K562 (cell line): ENCODE measurements at regions not wholly inside any gene's neighbourhood (a gene's known extent, or its start where the extent isn't known, plus 50 kb on each side); places are given as distances from the start of the nearest gene placed in this dataset.

ENCODE experiments used
- ATAC-seq: fragments of 200-7000 bp; cut with Tn5 transposase; 3 replicates; pipeline ENCODE4 v1.9.1; 2020; ENCODE audit warnings: moderate library complexity
- BruUV-seq: library from RNA; stranded (reverse); fragments of 400-500 nt; replicated peaks from 2 replicates; lab custom pipeline; 2021; lab: Mats Ljungman, UMichigan
- CTCF ChIA-PET: fragments of 300-600 bp; formaldehyde crosslinking; extraction: SDS; loops from one replicate; lab custom pipeline; 2021; ENCODE audit warnings: low intra/inter-chr PET ratio; lab: Yijun Ruan, JAX
- POLR2A ChIA-PET: fragments of 300-600, 350-650 bp; sonication (Branson Sonifier 250); formaldehyde crosslinking; extraction: SDS; loops from one replicate; lab custom pipeline; 2021; ENCODE audit warnings: antibody characterized with exemption, inconsistent platforms; lab: Yijun Ruan, JAX
- DNase-seq, 4 experiments: peaks; one replicate each; pipeline versions ENCODE4 v3.0.0 to v3.0.0-alpha.2; 2011 to 2018; ENCODE audit warnings: low spot score in 3 of 4, mixed read lengths in 3 of 4; ENCODE audit errors: extremely low read depth in 1 of 4
- FAIRE-seq: peaks from 2 replicates; lab custom pipeline; 2011; peaks lifted over from hg19 to GRCh38; lab: Jason Lieb, UNC
- H2AFZ ChIP-seq: 2 replicates; pipeline ENCODE4 v1.6.0; 2011; ENCODE audit warnings: low read depth, low read length, control low read depth, inconsistent platforms
- H3K27ac ChIP-seq: fragments of 200-600 bp; 3 replicates; pipeline ENCODE4 v1.8.0; 2011; ENCODE audit warnings: low read depth, mild to moderate bottlenecking, control low read depth, inconsistent platforms, low read length, moderate library complexity, mixed read lengths; ENCODE audit errors: extremely low read depth
- H3K27me3 ChIP-seq, 2 experiments: fragments of 300-600 bp in 1 of 2; 2 replicates in 1 of 2; 3 replicates in 1 of 2; pipeline versions ENCODE4 v1.6.0 to v1.8.0; 2011; ENCODE audit warnings: inconsistent platforms in 2 of 2, low read length in 2 of 2, mild to moderate bottlenecking in 1 of 2, mixed read lengths in 1 of 2, moderate library complexity in 1 of 2; ENCODE audit not compliant: control insufficient read depth in 2 of 2, insufficient read depth in 2 of 2
- H3K36me3 ChIP-seq: fragments of 300-600 bp; 3 replicates; pipeline ENCODE4 v1.8.0; 2011; ENCODE audit warnings: mild to moderate bottlenecking, low read length, inconsistent platforms; ENCODE audit not compliant: control insufficient read depth, insufficient read depth
- H3K4me1 ChIP-seq, 2 experiments: fragments of 200-600 bp in 1 of 2; replicated peaks in 1 of 2; 2 replicates in 1 of 2; 3 replicates in 1 of 2; pipeline versions ENCODE4 v1.5.1 to v1.8.0; 2011; ENCODE audit warnings: inconsistent platforms in 2 of 2, low read length in 2 of 2, mild to moderate bottlenecking in 1 of 2, mixed read lengths in 1 of 2, moderate library complexity in 1 of 2; ENCODE audit not compliant: control insufficient read depth in 2 of 2, insufficient read depth in 2 of 2
- H3K4me2 ChIP-seq: 2 replicates; pipeline ENCODE4 v1.6.1; 2011; ENCODE audit warnings: low read length, control low read depth, inconsistent platforms, mixed read lengths; ENCODE audit not compliant: insufficient read depth
- H3K4me3 ChIP-seq: fragments of 200-600 bp; sonication (generic), shearing (Covaris generic); 2 replicates; pipeline ENCODE4 v1.5.1; 2016; ENCODE audit warnings: control low read depth, inconsistent platforms
- H3K79me2 ChIP-seq: fragments of 200-600 bp; 3 replicates; pipeline ENCODE4 v1.8.0; 2011; ENCODE audit warnings: low read length, inconsistent platforms; ENCODE audit not compliant: control insufficient read depth, insufficient read depth
- H3K9ac ChIP-seq, 2 experiments: 2 replicates each; pipeline versions ENCODE4 v1.6.0 to v1.6.1; 2011; ENCODE audit warnings: low read depth in 2 of 2, low read length in 2 of 2, control low read depth in 1 of 2, inconsistent platforms in 1 of 2, mild to moderate bottlenecking in 1 of 2, mixed read lengths in 1 of 2; ENCODE audit not compliant: insufficient read depth in 1 of 2
- H3K9me1 ChIP-seq: one replicate; pipeline ENCODE4 v1.6.0; 2011; ENCODE audit warnings: inconsistent platforms, mild to moderate bottlenecking, low read length, moderate library complexity; ENCODE audit not compliant: control insufficient read depth, insufficient read depth
- H3K9me3 ChIP-seq: replicated peaks from 2 replicates; pipeline ENCODE4 v1.5.1; 2011; ENCODE audit warnings: low read depth, low read length, inconsistent platforms; ENCODE audit not compliant: control insufficient read depth, insufficient read depth
- H4K20me1 ChIP-seq: replicated peaks from 2 replicates; pipeline ENCODE4 v1.6.1; 2011; ENCODE audit warnings: low read length, inconsistent platforms, mixed read lengths; ENCODE audit not compliant: control insufficient read depth, insufficient read depth
- HDAC3 ChIP-seq: fragments of 450-650 bp; IDR thresholded peaks from 2 replicates; pipeline ENCODE4 v1.6.1; 2018; ENCODE audit warnings: borderline replicate concordance, mild to moderate bottlenecking, moderate library complexity; ENCODE audit not compliant: partially characterized antibody
- MAFF ChIP-seq: IDR thresholded peaks from 2 replicates; pipeline ENCODE4 v1.6.1; 2012; ENCODE audit warnings: low read length, improper control_type of control experiment
- MEF2D ChIP-seq: conservative IDR thresholded peaks from 2 replicates; pipeline ENCODE4 v1.6.1; 2016; ENCODE audit warnings: low read depth, missing genetic modification characterization, missing compliant biosample characterization
- NCOR1 ChIP-seq: fragments of 450-650 bp; IDR thresholded peaks from 2 replicates; pipeline ENCODE4 v1.6.1; 2016; ENCODE audit warnings: mild to moderate bottlenecking, moderate library complexity
- PTRF ChIP-seq: fragments of 450-650 bp; IDR thresholded peaks from 2 replicates; pipeline ENCODE4 v1.6.1; 2016; ENCODE audit warnings: mild to moderate bottlenecking, missing genetic modification characterization, missing compliant biosample characterization
- SIRT6 ChIP-seq: IDR thresholded peaks from one replicate; pipeline ENCODE4 v1.6.1; 2012; ENCODE audit warnings: low read depth, mild to moderate bottlenecking, control low read depth, inconsistent platforms, low read length, moderate library complexity
- SP1 ChIP-seq: sonication (generic); formaldehyde crosslinking; IDR thresholded peaks from 2 replicates; pipeline ENCODE4 v1.8.1; 2022; ENCODE audit warnings: mild to moderate bottlenecking, missing genetic modification reagents
- ZNF274 ChIP-seq: IDR thresholded peaks from 2 replicates; pipeline ENCODE4 v1.6.1; 2011; ENCODE audit warnings: low read depth, mild to moderate bottlenecking, low read length, moderate library complexity, borderline replicate concordance
- ZNF318 ChIP-seq, 2 experiments: fragments of 450-650 bp; IDR thresholded peaks; 2 replicates each; pipeline ENCODE4 v1.6.1; 2016; ENCODE audit warnings: mild to moderate bottlenecking in 2 of 2, borderline replicate concordance in 1 of 2, low read depth in 1 of 2, moderate library complexity in 1 of 2
- WGBS: fragments of 100-300 bp; shearing (Covaris generic); methylation state at CpG from one replicate; pipeline ENCODE4 v1.1.6; 2016; ENCODE audit warnings: low coverage, mixed read lengths; ENCODE audit not compliant: insufficient coverage; ENCODE audit errors: missing lambda C conversion rate; 5-methylcytosine and 5-hydroxymethylcytosine counted together
- in situ Hi-C: fragments of 300-500 bp; cut with MboI; formaldehyde crosslinking; loops from 4 replicates; pipeline ENCODE4 v1.15.0; 2018; ENCODE audit warnings: inconsistent platforms, mixed read lengths
- intact Hi-C: fragments of 100-400 bp; cut with micrococcal nuclease; formaldehyde crosslinking; loops from 2 replicates; pipeline ENCODE4 v1.14.2; 2022

- H4K20me1 ChIP-seq: no peaks in the 10 kb centered on the region
- H3K4me3 ChIP-seq: no peak overlapping the region
- CTCF ChIA-PET: no interaction called here
- no peaks in the 10 kb centered on the region for H3K79me2 ChIP-seq
- FAIRE-seq (no peak), ATAC-seq (no peak), DNase-seq (no peak)
- WGBS: 0% methylated on average over 1 of the region's 1 CpG
- in situ Hi-C loops: no loop called here
- no peak overlapping the region for H3K4me2 ChIP-seq
- no peaks in the 10 kb centered on the region for H3K9me1 ChIP-seq
- intact Hi-C loops: no loop called here
- POLR2A ChIA-PET: no interaction called here
- no peak overlapping the region for H2AFZ ChIP-seq
- BruUV-seq: no TSS peak
- no peaks in the 10 kb centered on the region for H3K9me3 ChIP-seq
- no peaks in the 10 kb centered on the region for H3K4me1 ChIP-seq
- no peak overlapping the region for H3K27ac ChIP-seq
- no peaks in the 10 kb centered on the region for H3K27me3 ChIP-seq
- H3K36me3 ChIP-seq: no peaks in the 10 kb centered on the region
- H3K9ac ChIP-seq: no peak overlapping the region
- TF ChIP-seq MEF2D (tag): no peak
- TF ChIP-seq ZNF318 (IDR thresholded peaks at IDR 0.05; ENCODE audit: borderline replicate concordance in 1 of 2, low read depth in 1 of 2): no peak
- TF ChIP-seq SP1 (CRISPR knock-in tag): no peak
- no peak for TF ChIP-seq NCOR1
- no peak for TF ChIP-seq MAFF
- no peak for TF ChIP-seq PTRF (tag)
- TF ChIP-seq SIRT6: no peak
- no peak for TF ChIP-seq ZNF274
- TF ChIP-seq HDAC3: no peak
- TF ChIP-seq, all 486 proteins: peak for 0
Measured at GRCh38 chr13:82344867-82345266, 1537.4 kb downstream of the SLITRK1 start.
